IMR-90 (cell line): ENCODE measurements at regions not wholly inside any gene's neighbourhood (a gene's known extent, or its start where the extent isn't known, plus 50 kb on each side); places are given as distances from the start of the nearest gene placed in this dataset.

Experiments
- ATAC-seq: fragments of 200-7000 bp; cut with Tn5 transposase; 2 replicates; pipeline ENCODE4 v1.9.1; 2020; ENCODE audit warnings: low read depth, mild to moderate bottlenecking, moderate library complexity
- BruUV-seq: library from RNA; stranded (reverse); fragments of 400-500 nt; replicated peaks from 2 replicates; lab custom pipeline; 2021; lab: Mats Ljungman, UMichigan
- CTCF ChIA-PET: fragments of 300-600 bp; formaldehyde crosslinking; extraction: SDS; loops from one replicate; lab custom pipeline; 2021; ENCODE audit warnings: antibody characterized with exemption; lab: Yijun Ruan, JAX
- POLR2A ChIA-PET: fragments of 300-600 bp; sonication (Branson Sonifier 250); formaldehyde crosslinking; loops from one replicate; lab custom pipeline; 2022; ENCODE audit warnings: antibody characterized with exemption; ENCODE audit not compliant: unreplicated experiment; lab: Charles Lee
- DNase-seq: peaks from one replicate; pipeline ENCODE4 v3.0.0; 2013
- H2AFZ ChIP-seq: replicated peaks from 2 replicates; pipeline ENCODE3; 2013; ENCODE audit warnings: low read length, mild to moderate bottlenecking; ENCODE audit not compliant: poor library complexity
- H2AK5ac ChIP-seq: 2 replicates; pipeline ENCODE4 v1.6.1; 2013; ENCODE audit warnings: low read depth, low read length, inconsistent platforms
- H2AK9ac ChIP-seq: replicated peaks from 2 replicates; pipeline ENCODE3; 2013; ENCODE audit warnings: mild to moderate bottlenecking, low read depth, low read length, moderate library complexity; ENCODE audit not compliant: poor library complexity
- H2BK120ac ChIP-seq: 2 replicates; pipeline ENCODE4 v1.6.1; 2013; ENCODE audit warnings: low read depth, low read length, inconsistent platforms
- H2BK15ac ChIP-seq: 3 replicates; pipeline ENCODE4 v1.6.1; 2013; ENCODE audit warnings: low read depth, low read length, inconsistent platforms
- H2BK20ac ChIP-seq: 2 replicates; pipeline ENCODE4 v1.6.1; 2013; ENCODE audit warnings: low read depth, mild to moderate bottlenecking, inconsistent platforms, low read length, moderate library complexity
- H2BK5ac ChIP-seq: 2 replicates; pipeline ENCODE4 v1.6.1; 2013; ENCODE audit warnings: mild to moderate bottlenecking, low read depth, low read length, inconsistent platforms; ENCODE audit not compliant: poor library complexity, severe bottlenecking
- H3K14ac ChIP-seq: replicated peaks from 2 replicates; pipeline ENCODE4 v1.6.1; 2013; ENCODE audit warnings: low read depth, low read length, inconsistent platforms
- H3K18ac ChIP-seq: 2 replicates; pipeline ENCODE4 v1.6.1; 2013; ENCODE audit warnings: low read depth, low read length, control low read depth
- H3K23ac ChIP-seq: 2 replicates; pipeline ENCODE4 v1.6.1; 2013; ENCODE audit warnings: low read depth, low read length, inconsistent platforms
- H3K27ac ChIP-seq: 2 replicates; pipeline ENCODE4 v1.5.1; 2013; ENCODE audit warnings: mild to moderate bottlenecking, control low read depth, low read length; ENCODE audit not compliant: insufficient read depth
- H3K27me3 ChIP-seq: 2 replicates; pipeline ENCODE4 v1.6.1; 2013; ENCODE audit warnings: low read length; ENCODE audit not compliant: control insufficient read depth, insufficient read depth
- H3K36me3 ChIP-seq: 2 replicates; pipeline ENCODE4 v1.6.1; 2013; ENCODE audit warnings: low read length, mixed read lengths; ENCODE audit not compliant: control insufficient read depth, insufficient read depth
- H3K4ac ChIP-seq: 2 replicates; pipeline ENCODE4 v1.6.1; 2013; ENCODE audit warnings: low read depth, low read length, inconsistent platforms
- H3K4me1 ChIP-seq: 2 replicates; pipeline ENCODE4 v1.6.1; 2013; ENCODE audit warnings: low read length, mixed read lengths; ENCODE audit not compliant: control insufficient read depth, insufficient read depth
- H3K4me2 ChIP-seq: 2 replicates; pipeline ENCODE4 v1.6.1; 2013; ENCODE audit warnings: low read depth, mild to moderate bottlenecking, control low read depth, low read length, moderate library complexity
- H3K4me3 ChIP-seq: 2 replicates; pipeline ENCODE4 v1.5.1; 2013; ENCODE audit warnings: low read depth, mild to moderate bottlenecking, control low read depth, low read length, moderate library complexity; ENCODE audit not compliant: insufficient read depth
- H3K56ac ChIP-seq: 2 replicates; pipeline ENCODE4 v1.6.1; 2013; ENCODE audit warnings: low read length, inconsistent platforms; ENCODE audit not compliant: insufficient read depth; ENCODE audit errors: extremely low read depth
- H3K79me1 ChIP-seq, 2 experiments: 2 replicates each; pipeline ENCODE4 v1.6.1; 2013; ENCODE audit warnings: low read length in 2 of 2, inconsistent platforms in 1 of 2, low read depth in 1 of 2
- H3K9ac ChIP-seq: 2 replicates; pipeline ENCODE4 v1.6.1; 2013; ENCODE audit warnings: low read depth, low read length, control low read depth
- H3K9me1 ChIP-seq: 2 replicates; pipeline ENCODE4 v1.6.1; 2013; ENCODE audit warnings: low read length, inconsistent platforms; ENCODE audit not compliant: insufficient read depth
- H3K9me3 ChIP-seq: 2 replicates; pipeline ENCODE4 v1.6.1; 2013; ENCODE audit warnings: low read length; ENCODE audit not compliant: control insufficient read depth, insufficient read depth
- H4K20me1 ChIP-seq: 2 replicates; pipeline ENCODE4 v1.6.1; 2013; ENCODE audit warnings: low read length, inconsistent platforms; ENCODE audit not compliant: insufficient read depth
- H4K5ac ChIP-seq: 2 replicates; pipeline ENCODE4 v1.6.1; 2013; ENCODE audit warnings: mild to moderate bottlenecking, low read depth, low read length, control low read depth
- H4K8ac ChIP-seq, 2 experiments: 2 replicates each; pipeline ENCODE4 v1.6.1; 2013; ENCODE audit warnings: low read depth in 2 of 2, low read length in 2 of 2, control low read depth in 1 of 2, inconsistent platforms in 1 of 2
- H4K91ac ChIP-seq: 2 replicates; pipeline ENCODE4 v1.6.1; 2013; ENCODE audit warnings: low read depth, low read length, inconsistent platforms; ENCODE audit not compliant: insufficient read depth
- BHLHE40 ChIP-seq: fragments of 150-350 bp; IDR thresholded peaks from 2 replicates; pipeline ENCODE4 v1.6.1; 2016; ENCODE audit warnings: mild to moderate bottlenecking, low read depth, low read length
- CEBPB ChIP-seq: IDR thresholded peaks from 2 replicates; pipeline ENCODE4 v1.6.1; 2012; ENCODE audit warnings: low read depth, low read length, improper control_type of control experiment
- CHD1 ChIP-seq: IDR thresholded peaks from 2 replicates; pipeline ENCODE4 v1.6.1; 2012; ENCODE audit warnings: low read depth, low read length, improper control_type of control experiment
- MAFK ChIP-seq: IDR thresholded peaks from 2 replicates; pipeline ENCODE4 v1.6.1; 2012; ENCODE audit warnings: low read depth, low read length, improper control_type of control experiment
- MAZ ChIP-seq: IDR thresholded peaks from 2 replicates; pipeline ENCODE4 v1.6.1; 2012; ENCODE audit warnings: low read depth, mild to moderate bottlenecking, low read length, improper control_type of control experiment, moderate library complexity, borderline replicate concordance
- NFE2L2 ChIP-seq: fragments of 150-350 bp; IDR thresholded peaks from 2 replicates; pipeline ENCODE4 v1.6.1; 2016; ENCODE audit warnings: low read depth, mild to moderate bottlenecking, low read length
- POLR2A ChIP-seq: IDR thresholded peaks from 2 replicates; pipeline ENCODE4 v1.6.1; 2012; ENCODE audit warnings: mild to moderate bottlenecking, low read depth, low read length
- RAD21 ChIP-seq: IDR thresholded peaks from 2 replicates; pipeline ENCODE4 v1.6.1; 2012; ENCODE audit warnings: low read length, improper control_type of control experiment
- RCOR1 ChIP-seq: IDR thresholded peaks from 2 replicates; pipeline ENCODE4 v1.6.1; 2012; ENCODE audit warnings: mild to moderate bottlenecking, low read length, improper control_type of control experiment; ENCODE audit not compliant: insufficient replicate concordance
- dilution Hi-C: fragments of 300-500 bp; cut with HindIII; formaldehyde crosslinking; loops from one replicate; pipeline ENCODE4 v1.14.3; 2018; ENCODE audit warnings: low sequenced_read_pairs; ENCODE audit not compliant: unreplicated experiment
- in situ Hi-C: fragments of 300-500 bp; cut with MboI; formaldehyde crosslinking; loops from 3 replicates; pipeline ENCODE4 v1.14.3; 2019; ENCODE audit warnings: low sequenced_read_pairs, inconsistent platforms, mixed read lengths
- intact Hi-C: fragments of 100-400 bp; cut with micrococcal nuclease; formaldehyde crosslinking; loops from 2 replicates; pipeline ENCODE4 v1.10.0; 2022
- TF ChIP-seq, protein P1 (sequence below): conservative IDR thresholded peaks from 2 replicates; pipeline ENCODE4 v1.5.1; 2012; ENCODE audit warnings: mild to moderate bottlenecking, low read depth, low read length, improper control_type of control experiment
- TF ChIP-seq, protein P2 (sequence below): fragments of 150-350 bp; IDR thresholded peaks from 2 replicates; pipeline ENCODE4 v1.6.1; 2016; ENCODE audit warnings: low read depth, mild to moderate bottlenecking, low read length, moderate library complexity, borderline replicate concordance

DNA sequence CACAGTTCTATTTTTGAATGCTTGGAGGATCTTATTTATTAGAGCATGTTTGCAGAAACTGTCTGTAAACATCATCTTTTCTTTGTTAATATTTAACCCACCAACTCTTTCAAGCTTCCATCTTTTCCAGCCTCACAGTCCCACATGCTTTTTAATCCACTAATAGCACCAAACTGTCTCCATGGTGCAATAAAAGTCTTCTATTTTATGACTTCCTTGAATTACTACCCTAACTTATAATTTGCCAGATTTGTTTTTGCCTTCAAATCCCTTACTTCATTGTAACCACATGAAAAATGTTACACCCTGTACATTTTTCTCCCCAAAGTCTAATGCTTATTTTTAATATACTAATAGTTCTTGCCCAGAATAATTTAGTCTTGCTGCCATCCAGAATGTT, 792.6 kb downstream of the PLCL1 start:
- H3K4me1 ChIP-seq: no peaks in the 10 kb centered on the region
- H4K20me1 ChIP-seq: no peaks in the 10 kb centered on the region
- no peak overlapping the region for H4K5ac ChIP-seq
- H3K9me3 ChIP-seq: no peaks in the 10 kb centered on the region
- no peak overlapping the region for H3K4ac ChIP-seq
- no peak overlapping the region for H2BK15ac ChIP-seq
- no peak overlapping the region for H4K8ac ChIP-seq
- no peak overlapping the region for H2AK5ac ChIP-seq
- no peaks in the 10 kb centered on the region for H3K27me3 ChIP-seq
- no peaks in the 10 kb centered on the region for H3K9me1 ChIP-seq
- H3K9ac ChIP-seq: no peak overlapping the region
- no peak for ATAC-seq
- dilution Hi-C loops (no loop called here), intact Hi-C loops (no loop called here), in situ Hi-C loops (no loop called here)
- DNase-seq: no peak
- H3K18ac ChIP-seq: no peak overlapping the region
- no peak overlapping the region for H3K23ac ChIP-seq
- ChIA-PET POLR2A (no interaction called here), CTCF (no interaction called here)
- no peak overlapping the region for H2AFZ ChIP-seq
- H3K27ac ChIP-seq: no peak overlapping the region
- H2BK20ac ChIP-seq: no peak overlapping the region
- no peak overlapping the region for H2AK9ac ChIP-seq
- no peaks in the 10 kb centered on the region for H3K79me1 ChIP-seq
- H3K4me3 ChIP-seq: no peak overlapping the region
- H4K91ac ChIP-seq: no peak overlapping the region
- no peak overlapping the region for H3K4me2 ChIP-seq
- BruUV-seq: no TSS peak
- H3K14ac ChIP-seq: no peak overlapping the region
- no peak for TF ChIP-seq CEBPB
- TF ChIP-seq POLR2A: no peak
- TF ChIP-seq RAD21: no peak
- no peak for TF ChIP-seq RCOR1
- TF ChIP-seq CHD1: no peak
- TF ChIP-seq, protein P1, sequence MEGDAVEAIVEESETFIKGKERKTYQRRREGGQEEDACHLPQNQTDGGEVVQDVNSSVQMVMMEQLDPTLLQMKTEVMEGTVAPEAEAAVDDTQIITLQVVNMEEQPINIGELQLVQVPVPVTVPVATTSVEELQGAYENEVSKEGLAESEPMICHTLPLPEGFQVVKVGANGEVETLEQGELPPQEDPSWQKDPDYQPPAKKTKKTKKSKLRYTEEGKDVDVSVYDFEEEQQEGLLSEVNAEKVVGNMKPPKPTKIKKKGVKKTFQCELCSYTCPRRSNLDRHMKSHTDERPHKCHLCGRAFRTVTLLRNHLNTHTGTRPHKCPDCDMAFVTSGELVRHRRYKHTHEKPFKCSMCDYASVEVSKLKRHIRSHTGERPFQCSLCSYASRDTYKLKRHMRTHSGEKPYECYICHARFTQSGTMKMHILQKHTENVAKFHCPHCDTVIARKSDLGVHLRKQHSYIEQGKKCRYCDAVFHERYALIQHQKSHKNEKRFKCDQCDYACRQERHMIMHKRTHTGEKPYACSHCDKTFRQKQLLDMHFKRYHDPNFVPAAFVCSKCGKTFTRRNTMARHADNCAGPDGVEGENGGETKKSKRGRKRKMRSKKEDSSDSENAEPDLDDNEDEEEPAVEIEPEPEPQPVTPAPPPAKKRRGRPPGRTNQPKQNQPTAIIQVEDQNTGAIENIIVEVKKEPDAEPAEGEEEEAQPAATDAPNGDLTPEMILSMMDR: no peak
- TF ChIP-seq MAFK: no peak
- no peak for TF ChIP-seq BHLHE40
- TF ChIP-seq NFE2L2: no peak
- TF ChIP-seq, protein P2, sequence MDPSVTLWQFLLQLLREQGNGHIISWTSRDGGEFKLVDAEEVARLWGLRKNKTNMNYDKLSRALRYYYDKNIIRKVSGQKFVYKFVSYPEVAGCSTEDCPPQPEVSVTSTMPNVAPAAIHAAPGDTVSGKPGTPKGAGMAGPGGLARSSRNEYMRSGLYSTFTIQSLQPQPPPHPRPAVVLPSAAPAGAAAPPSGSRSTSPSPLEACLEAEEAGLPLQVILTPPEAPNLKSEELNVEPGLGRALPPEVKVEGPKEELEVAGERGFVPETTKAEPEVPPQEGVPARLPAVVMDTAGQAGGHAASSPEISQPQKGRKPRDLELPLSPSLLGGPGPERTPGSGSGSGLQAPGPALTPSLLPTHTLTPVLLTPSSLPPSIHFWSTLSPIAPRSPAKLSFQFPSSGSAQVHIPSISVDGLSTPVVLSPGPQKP: no peak
- TF ChIP-seq MAZ: no peak
- no peak overlapping the region for H3K56ac ChIP-seq
- H3K36me3 ChIP-seq: no peaks in the 10 kb centered on the region
- H2BK5ac ChIP-seq: no peak overlapping the region
- no peak overlapping the region for H2BK120ac ChIP-seq
